ENCODE measurements at regions not wholly inside any gene's neighbourhood (a gene's known extent, or its start where the extent isn't known, plus 50 kb on each side); places are given as distances from the start of the nearest gene placed in this dataset.

GRCh38 chr5:118598311-118598710 lies 390.0 kb downstream of the DTWD2 start:
- no peaks in the 10 kb centered on the region for H3K27me3 Mint-ChIP-seq
- no peaks in the 10 kb centered on the region for H3K4me1 Mint-ChIP-seq (ENCODE audit: low read depth)
- DNase-seq (no peak), ATAC-seq (no peak)
- H3K9me3 Mint-ChIP-seq: no peaks in the 10 kb centered on the region
- intact Hi-C loops (cut with micrococcal nuclease): no loop called here
- H3K36me3 Mint-ChIP-seq (ENCODE audit: low read depth): no peaks in the 10 kb centered on the region
- H3K27ac Mint-ChIP-seq: no peak overlapping the region
- H3K4me3 Mint-ChIP-seq: no peak overlapping the region
- TF ChIP-seq CTCF (IDR thresholded peaks at IDR 0.05): no peak
- CTCF ChIA-PET: no interaction called here
- POLR2A ChIA-PET: no interaction called here

GRCh38 chr5:118597543-118597942 lies 390.8 kb downstream of the DTWD2 start:
- CTCF ChIA-PET: no interaction called here
- H3K4me3 Mint-ChIP-seq: no peak overlapping the region
- no peaks in the 10 kb centered on the region for H3K27me3 Mint-ChIP-seq

GRCh38 chr5:118596255-118596654 lies 392.1 kb downstream of the DTWD2 start:
- Mint-ChIP-seq H3K9me3 (no peaks in the 10 kb centered on the region), H3K36me3 (ENCODE audit: low read depth) (no peaks in the 10 kb centered on the region), H3K4me3 (no peak overlapping the region), H3K27me3 (no peaks in the 10 kb centered on the region), H3K4me1 (ENCODE audit: low read depth) (no peaks in the 10 kb centered on the region), H3K27ac (no peak overlapping the region)
- ChIA-PET CTCF (no interaction called here), POLR2A (no interaction called here)
- DNase-seq (no peak), ATAC-seq (no peak)
- TF ChIP-seq CTCF (IDR thresholded peaks at IDR 0.05): no peak
- intact Hi-C loops (cut with micrococcal nuclease): no loop called here

More at GRCh38 chr5:118597543-118597942, 390.8 kb downstream of the DTWD2 start:
- no peak for TF ChIP-seq CTCF (IDR thresholded peaks at IDR 0.05)
- no peaks in the 10 kb centered on the region for H3K4me1 Mint-ChIP-seq (ENCODE audit: low read depth)
- ATAC-seq: no peak
- intact Hi-C loops (cut with micrococcal nuclease): no loop called here
- no peak for DNase-seq
- POLR2A ChIA-PET: no interaction called here
- no peaks in the 10 kb centered on the region for H3K9me3 Mint-ChIP-seq
- no peak overlapping the region for H3K27ac Mint-ChIP-seq
- no peaks in the 10 kb centered on the region for H3K36me3 Mint-ChIP-seq (ENCODE audit: low read depth)

GRCh38 chr5:118593003-118593328 lies 395.4 kb downstream of the DTWD2 start:
- intact Hi-C loops (cut with micrococcal nuclease): no loop called here
- H3K4me3 Mint-ChIP-seq: no peak overlapping the region
- H3K27me3 Mint-ChIP-seq: no peaks in the 10 kb centered on the region
- ChIA-PET POLR2A (no interaction called here), CTCF (no interaction called here)
- DNase-seq: no peak
- ATAC-seq: no peak
- H3K27ac Mint-ChIP-seq: no peak overlapping the region
- H3K4me1 Mint-ChIP-seq (ENCODE audit: low read depth): no peaks in the 10 kb centered on the region
- H3K9me3 Mint-ChIP-seq: no peaks in the 10 kb centered on the region
- H3K36me3 Mint-ChIP-seq (ENCODE audit: low read depth): no peaks in the 10 kb centered on the region
- no peak for TF ChIP-seq CTCF (IDR thresholded peaks at IDR 0.05)

GRCh38 chr5:118592229-118593002 lies 395.9 kb downstream of the DTWD2 start:
- Mint-ChIP-seq H3K4me1 (ENCODE audit: low read depth) (no peaks in the 10 kb centered on the region), H3K27ac (no peak overlapping the region)

More at GRCh38 chr5:118592229-118593002, 395.9 kb downstream of the DTWD2 start:
- no peaks in the 10 kb centered on the region for H3K36me3 Mint-ChIP-seq (ENCODE audit: low read depth)
- TF ChIP-seq CTCF (IDR thresholded peaks at IDR 0.05): no peak
- H3K27me3 Mint-ChIP-seq: no peaks in the 10 kb centered on the region
- ATAC-seq (no peak), DNase-seq (no peak)
- CTCF ChIA-PET: no interaction called here
- POLR2A ChIA-PET: no interaction called here
- H3K9me3 Mint-ChIP-seq: no peaks in the 10 kb centered on the region
- intact Hi-C loops (cut with micrococcal nuclease): no loop called here
- no peak overlapping the region for H3K4me3 Mint-ChIP-seq
